HG03565 (cell line): ENCODE measurements at regions not wholly inside any gene's neighbourhood (a gene's known extent, or its start where the extent isn't known, plus 50 kb on each side); places are given as distances from the start of the nearest gene placed in this dataset.

Experiments
- ATAC-seq: cut with Tn5 transposase; IDR thresholded peaks from one replicate; pipeline ENCODE4 v1.9.1; 2021; ENCODE audit warnings: mild to moderate bottlenecking, moderate library complexity; ENCODE audit not compliant: unreplicated experiment

DNA sequence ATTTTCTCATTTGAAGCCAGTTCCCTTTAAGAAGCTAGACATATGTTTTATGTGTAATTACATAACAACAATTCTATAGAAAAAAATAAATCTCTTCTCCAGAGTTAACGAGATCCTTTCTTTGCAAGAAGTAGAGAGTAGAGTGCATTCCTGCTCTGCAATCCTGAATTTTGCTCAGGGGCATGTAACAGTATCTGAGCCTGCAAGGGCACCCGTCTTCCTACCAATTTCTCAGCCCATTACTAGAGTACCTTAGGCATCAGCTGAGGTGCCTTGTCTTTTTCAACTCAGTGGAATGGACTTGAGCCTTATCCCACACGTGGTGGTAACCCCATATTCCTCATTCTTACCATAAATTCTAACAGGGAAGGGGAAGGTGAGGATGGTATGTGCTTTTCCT is 205.9 kb downstream of the IKZF2 start:
- ATAC-seq: no peak

DNA sequence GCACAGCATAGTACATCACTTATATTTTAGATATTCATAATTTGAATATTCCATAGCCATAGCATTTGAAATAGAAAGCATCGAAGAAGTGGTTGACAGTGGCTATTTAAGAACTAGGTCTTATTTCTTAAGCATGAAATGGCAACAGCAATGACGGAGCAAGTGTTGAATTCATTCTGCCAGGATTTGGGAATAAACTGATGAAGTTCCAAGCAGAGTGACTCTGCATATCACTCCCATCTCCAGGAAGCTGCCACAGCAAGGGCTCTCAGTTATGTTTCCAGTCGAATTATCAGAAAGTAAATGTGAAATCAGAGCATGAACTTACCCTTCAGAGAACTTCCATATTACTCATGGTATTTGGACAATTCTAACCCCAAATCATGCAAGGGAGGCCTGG is 208.1 kb downstream of the IKZF2 start:
- ATAC-seq: no peak

DNA sequence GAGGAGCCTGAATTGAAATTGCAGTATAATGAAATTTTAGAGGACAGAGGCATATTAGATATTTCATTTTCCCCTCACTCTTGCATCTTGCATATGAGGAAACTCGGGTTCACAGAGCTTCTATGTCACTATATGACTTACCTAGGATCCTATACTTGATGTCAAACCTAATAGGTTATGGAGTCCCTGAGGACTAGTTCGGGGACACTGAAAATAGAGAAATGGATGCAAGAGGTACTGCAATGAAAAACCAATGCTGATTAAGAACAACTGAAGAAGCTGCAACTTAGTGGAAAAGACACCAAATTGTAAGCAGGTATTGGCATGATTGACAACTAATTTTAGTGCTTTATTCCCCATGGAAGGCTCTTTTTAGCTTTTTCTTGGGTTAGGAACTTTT is 210.1 kb downstream of the IKZF2 start:
- ATAC-seq: no peak

DNA sequence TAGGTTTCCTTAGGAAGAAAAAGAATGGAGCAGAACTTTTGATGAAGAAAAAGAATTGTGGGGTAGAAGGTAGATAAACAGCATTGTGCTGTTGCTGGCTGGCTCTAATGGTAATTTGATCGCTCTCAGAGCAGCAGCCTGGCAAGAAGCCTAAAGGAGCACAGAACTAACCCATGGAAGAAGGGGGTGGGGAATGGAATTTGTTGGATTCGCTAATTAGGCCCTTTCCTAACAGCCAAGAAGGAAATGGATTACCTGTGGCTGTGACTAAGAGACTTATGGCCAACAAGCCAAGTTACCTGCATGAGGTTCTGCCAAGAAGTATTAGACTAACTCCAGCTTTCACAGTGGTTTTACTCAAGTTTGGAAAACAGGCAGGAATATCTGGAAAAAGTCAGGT is 210.6 kb downstream of the IKZF2 start:
- no peak for ATAC-seq

DNA sequence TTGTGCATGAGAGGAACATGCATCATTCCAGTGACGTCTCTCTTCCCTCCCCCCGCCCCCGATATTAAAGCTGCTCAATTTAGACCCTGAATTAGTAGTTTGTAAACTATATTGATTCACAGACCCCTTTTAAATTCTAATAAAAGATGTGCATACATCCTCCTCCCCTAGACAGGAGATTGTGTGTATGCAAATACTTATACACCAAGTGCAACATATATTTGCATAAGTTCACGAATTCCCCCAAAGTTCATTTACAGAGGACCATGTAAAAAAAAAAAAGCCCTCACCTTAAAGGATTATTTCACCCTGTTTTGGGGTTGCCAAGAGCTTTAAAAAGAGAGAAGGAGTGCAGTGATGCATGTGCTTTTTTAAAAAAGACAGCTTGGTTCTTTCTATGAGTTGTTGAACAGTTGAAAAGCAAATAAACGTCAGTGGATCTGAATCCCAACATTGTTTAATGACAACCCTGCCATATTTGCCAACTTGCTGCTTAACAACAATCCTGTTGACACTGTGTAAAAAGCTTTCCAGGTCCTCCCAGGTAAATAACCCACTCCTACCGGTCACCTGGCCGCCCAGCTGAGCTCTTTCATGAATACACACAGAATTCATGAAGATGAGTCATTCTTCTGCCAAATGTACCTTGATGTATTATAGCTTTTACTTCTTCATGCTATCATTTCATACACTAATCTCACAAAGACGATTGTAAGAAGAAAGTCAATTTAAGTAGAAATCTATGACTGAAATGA is 211.5 kb downstream of the IKZF2 start:
- no peak for ATAC-seq

DNA sequence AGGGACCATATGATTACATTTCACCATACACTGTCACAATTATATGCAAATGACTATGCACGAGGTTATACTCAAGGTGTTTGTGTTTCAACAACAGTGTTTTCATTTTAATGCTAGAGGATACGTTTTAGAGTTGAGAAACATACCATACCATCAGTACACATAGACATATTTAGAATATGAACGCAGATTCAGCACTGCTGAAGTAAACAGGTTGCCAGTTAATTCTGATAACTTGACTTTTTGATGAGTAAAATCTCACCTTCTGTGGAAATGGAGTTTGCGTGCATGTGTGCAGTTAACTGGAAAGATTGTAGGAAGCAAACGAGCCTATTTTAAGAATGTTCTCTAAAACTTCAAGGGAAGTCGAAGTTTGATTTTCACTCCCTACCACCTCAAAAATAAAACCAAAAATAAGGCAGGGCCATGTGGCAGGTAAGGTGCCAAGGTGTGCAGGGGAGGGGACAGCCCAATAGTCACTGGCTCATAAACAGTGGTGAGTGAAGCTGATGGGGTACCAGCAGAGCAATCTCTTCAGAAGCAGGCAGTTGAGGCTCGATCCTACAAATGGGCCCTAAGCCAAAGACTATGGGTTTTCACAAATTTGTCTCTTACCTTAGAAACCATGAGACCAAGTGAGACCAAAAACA is 213.1 kb downstream of the IKZF2 start:
- no peak for ATAC-seq

DNA sequence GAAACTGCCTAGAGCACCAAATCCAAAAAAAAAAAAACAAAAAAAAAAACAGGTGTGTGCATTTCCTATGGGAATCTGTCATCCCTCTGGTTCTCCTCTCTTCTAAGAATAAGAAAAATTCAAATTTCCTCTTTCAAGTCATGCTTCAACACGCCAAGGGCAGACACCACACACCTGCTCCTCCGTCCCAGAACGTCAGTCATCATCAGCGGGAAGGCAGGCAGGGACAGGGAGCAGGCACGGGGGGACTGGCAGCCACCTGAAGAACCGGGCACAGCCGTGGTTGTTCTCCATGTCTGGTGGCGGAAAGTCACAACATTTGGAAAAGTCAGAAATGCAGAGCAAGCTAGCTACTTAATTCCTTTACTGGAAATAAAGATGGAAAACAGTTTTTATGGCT is 214.8 kb downstream of the IKZF2 start:
- no peak for ATAC-seq

DNA sequence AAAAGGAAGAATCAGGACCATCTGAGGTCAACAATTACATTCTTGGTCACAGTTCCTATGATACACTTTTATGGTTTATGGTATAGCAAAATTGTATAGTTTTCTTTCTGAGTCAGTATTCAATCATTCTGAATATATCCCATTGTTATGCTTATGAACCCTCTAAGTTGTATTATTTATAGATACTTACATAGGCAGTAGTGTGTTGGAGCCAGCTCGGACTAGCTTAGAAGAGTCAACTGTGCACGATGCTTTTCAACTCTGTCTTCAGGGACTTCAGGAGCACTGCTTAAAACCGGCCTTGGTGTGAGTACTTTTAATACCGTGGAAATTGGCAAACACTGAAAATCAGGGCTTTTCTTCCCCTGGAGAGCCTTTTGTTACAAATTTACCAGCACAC is 215.7 kb downstream of the IKZF2 start:
- no peak for ATAC-seq

DNA sequence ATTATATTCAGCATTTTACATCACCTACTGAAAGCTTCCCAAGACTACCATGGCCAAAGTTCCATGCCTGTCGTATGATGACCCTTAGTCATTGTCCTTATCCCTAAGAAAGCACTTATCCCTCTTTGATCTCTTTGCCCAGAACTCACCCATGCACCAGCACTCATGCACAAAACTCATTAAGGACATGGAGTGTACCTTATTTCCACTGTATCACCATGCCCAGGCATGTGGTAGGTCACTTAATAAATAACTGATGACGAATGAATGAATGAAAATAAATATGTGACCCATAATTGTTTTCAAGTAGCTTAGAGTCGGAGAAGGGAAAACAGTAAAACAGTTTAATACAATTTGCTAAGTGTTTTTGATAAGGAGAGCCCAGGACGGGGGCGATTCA is 220.1 kb downstream of the IKZF2 start:
- ATAC-seq: no peak

DNA sequence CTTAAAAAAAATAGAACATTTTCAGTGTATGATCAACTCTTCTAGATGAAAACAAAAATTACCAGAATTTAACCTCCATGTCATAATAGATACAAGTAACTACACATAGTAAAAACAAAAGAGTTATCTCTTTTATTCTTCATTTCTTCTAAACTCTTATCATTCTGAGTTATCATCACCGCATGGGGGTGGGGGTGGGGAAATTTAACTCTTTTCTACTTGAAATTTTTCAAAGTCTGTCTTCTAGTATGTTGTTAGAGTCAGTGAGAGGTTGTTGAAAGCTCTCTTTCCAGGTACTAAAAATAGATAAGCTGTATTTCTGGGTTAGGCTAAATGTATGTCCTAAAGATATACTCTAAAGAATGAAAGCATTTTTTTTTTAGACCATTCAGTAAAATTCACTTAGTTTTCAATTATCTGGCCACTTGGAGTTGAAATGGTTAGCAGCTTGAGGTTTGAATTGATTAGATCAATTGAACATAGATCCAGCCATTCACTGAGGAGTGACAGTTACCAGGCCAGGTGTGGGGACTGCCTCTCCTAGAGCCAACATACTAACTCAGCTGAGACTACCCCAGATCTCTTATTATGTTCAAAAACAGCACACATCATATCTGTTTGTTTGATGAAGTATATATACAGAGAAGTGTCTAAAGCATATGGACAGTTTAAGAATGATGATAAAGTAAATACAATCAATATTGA is 220.7 kb downstream of the IKZF2 start:
- ATAC-seq: no peak

DNA sequence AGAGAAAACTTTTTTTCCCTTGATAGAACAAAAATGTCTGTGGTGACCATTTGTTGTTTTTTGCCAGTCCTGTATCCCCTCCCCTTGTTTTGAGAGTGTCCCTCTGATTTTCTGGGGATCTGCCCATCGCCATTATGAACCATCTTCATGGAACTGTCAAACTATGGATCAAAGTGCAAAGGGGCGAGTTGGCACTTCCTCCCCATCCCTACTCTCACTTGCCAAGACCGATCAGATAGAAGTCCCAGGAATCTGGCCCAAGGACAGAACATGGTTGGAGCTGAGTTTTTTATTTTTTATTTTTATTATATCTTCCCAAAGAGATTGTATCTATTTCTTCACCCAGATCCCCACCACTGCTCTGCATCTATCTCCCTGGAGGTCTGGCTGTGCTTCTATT is 221.4 kb downstream of the IKZF2 start:
- no peak for ATAC-seq

DNA sequence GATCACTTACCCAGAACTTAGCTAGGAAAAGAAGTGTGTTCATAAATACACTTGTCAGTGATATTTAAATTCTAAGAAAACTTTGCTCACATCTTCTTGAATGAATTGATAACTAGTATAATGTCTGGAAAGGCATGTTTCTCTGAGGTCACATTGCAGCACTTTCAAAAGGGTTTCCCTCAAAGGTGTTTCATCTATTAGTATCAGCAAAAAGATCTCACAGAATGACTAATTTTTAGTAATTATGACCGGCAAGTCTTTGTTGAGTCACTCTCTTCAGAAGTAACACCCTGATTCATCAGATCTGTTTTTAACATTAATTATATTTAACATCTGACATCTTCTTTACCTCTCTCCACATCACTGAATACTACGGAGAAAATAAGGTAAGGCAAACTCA is 222.3 kb downstream of the IKZF2 start:
- peak; percentile 68 for ATAC-seq

DNA sequence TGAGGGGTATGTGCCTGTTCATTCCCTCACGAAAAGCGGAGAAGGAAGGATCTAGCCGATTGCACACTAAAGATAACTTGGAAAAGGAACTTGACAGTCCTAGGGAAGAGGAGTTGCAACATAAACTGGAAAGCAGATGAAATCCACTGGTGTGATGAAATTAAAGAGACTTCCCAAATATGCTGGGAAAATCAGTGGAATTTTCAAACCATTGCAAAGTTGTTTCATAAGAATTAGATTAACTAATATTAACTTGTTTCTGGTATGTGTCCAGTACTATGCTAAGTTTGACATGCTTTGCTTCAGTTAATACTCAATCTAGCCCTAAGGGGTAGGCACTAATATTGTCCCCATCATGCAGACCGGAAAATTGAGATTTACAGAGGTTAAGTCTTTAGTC is 222.7 kb downstream of the IKZF2 start:
- ATAC-seq: no peak

DNA sequence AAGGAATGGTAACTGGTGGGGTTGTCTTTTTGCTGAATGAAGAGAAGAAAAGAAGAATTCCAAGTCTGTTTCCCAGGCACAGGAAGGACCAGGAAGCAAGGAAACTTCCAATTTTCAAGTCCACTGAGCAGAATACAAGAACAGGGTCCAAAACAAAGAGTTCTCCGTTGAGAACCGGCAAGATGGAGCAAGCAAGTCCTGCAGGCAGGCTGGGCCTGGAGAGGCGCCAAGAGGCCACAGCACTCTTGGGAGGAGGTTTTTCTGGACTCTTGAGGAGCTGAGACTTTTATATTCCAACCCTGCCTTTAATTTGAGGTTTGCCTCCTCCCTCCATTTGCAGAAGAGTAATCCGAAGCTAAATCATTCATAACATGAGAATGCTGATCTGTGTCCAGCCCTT is 224.5 kb downstream of the IKZF2 start:
- no peak for ATAC-seq

DNA sequence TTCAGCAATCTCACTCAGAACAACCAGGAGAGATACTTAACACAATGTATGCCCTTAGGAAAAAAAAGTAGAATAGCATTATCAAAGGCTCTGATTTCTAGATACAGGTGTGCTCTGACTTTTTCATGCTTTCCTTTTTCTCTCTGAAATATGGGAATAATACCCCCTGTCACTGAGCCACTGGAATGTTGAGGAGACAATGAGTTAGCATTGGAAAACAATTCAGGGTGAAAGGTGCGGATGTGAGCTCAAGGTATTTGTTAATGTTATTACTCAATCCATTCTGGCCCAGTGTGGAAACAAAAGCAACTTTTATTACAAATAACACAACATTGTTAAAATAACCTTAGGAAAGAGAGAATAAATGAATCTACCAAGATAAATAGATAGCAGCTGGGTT is 228.0 kb downstream of the IKZF2 start:
- no peak for ATAC-seq

DNA sequence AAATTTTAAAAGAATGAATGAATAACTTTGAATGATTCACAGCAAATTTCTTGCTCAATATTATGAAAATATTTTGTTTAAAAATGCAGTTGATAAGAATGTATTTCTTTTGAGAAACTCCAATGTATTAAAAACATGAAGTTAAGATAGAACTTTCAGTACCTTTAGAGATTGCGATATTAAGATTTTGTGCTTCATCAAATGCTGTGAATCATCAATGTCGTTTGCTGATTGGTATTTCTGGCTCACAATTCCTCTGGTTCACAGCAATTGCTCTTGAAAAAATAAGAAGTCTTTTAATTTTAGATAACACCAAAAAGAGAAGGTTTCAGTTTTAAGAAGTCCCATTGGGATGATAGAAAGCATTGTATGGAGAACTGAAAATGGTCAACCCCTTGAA is 228.7 kb downstream of the IKZF2 start:
- no peak for ATAC-seq

DNA sequence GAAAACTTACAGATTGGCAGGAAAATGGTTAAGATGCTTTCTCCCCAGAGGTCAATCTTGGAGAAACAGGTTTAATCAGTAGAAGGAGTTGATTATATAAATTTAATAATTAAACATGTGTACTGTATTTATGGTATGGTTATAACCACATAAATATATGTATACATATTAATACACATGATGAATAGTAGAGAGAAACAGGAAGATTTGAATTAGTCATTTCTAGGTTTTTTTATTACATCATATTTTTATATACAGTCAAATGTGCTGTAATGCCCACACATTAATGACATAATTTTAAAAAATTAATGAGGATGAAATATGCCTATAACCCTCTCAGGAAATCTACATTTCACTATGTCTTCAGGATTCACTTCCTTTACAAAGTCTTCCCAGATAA is 229.7 kb downstream of the IKZF2 start:
- no peak for ATAC-seq

DNA sequence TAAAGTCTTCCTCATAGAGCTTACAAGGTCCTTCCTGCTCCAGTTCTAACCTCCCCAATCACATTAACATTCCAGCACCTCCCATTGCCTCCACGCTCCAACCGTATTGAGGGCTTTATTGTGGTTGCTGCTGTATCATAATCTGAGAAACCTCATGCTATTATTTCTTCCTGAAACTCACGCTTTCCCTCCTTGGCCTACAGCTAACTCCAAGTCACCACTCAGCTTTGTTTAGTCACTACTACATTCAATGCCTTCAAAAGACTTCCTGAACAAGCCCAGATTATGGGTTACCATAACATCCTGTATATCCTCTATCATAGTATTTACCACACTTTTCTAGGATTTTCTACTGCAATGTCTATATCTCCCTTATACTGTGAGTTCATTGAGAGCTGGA is 230.4 kb downstream of the IKZF2 start:
- ATAC-seq: no peak

DNA sequence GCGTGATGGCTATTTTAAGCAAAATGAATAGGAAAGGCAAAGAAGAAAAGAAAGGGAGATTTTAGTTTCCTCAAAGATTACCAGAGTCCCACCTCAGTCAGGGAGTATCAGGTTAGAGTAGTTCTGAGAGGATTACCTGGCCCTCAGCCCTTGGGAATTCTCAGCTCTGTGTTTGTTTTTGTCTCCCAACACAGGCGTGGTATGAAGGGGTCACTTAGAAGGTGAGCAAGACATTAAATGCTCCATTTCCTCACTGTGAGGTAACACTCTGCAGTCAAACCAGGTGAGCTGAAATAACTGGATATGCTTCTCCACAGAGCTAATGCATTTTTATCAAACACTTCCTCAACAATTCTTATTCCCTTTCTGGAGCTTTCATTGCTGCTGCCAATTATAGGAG is 232.2 kb downstream of the IKZF2 start:
- ATAC-seq: no peak

DNA sequence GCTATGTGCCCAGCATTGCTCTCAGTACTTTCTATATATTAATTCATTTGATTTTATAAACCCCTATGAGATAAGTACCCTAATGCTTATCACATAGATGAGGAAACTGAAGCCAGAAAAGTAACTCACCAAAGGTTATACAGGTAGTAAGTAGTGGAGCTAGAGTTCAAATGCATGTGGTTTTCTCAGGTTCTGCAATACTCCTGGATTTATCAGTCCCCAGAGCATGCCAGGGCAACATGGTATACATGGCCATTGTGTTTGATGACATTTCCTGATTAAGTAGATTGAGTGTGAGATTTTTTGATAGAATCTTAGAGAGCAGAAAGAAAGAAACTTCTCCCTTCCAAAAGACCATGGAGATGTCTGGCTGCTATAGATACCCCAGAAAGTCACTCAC is 233.1 kb downstream of the IKZF2 start:
- ATAC-seq: no peak

DNA sequence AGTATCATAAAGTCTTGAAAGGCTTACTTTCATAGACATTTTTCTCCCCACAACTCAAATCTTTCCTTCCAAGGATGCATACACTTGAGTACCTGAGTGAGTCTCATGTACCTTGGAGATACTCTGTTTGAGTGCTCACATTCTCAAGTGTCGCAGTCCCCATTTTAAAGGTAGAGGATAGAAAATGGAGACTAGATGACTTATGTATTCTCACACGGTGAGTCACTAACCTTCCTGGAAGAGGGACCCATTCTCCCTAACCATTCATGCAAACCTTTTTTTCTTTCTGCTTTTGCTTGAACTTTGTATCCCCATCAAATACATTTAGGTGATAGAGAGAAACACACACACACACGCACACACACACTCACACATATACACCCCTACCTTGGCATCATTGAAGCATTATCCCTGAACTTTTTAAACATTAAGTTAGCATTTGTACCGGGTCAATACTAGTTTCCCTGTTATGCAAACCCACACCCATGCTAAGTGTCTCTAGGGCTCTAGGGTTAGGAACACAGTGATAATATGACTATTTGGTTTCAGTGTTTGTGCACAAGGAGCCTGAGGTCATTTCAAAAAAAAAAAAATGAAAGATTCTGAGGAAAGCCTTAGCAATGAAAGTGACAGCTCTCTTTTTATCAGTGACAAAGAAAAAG is 236.2 kb downstream of the IKZF2 start:
- ATAC-seq: peak; percentile 65

DNA sequence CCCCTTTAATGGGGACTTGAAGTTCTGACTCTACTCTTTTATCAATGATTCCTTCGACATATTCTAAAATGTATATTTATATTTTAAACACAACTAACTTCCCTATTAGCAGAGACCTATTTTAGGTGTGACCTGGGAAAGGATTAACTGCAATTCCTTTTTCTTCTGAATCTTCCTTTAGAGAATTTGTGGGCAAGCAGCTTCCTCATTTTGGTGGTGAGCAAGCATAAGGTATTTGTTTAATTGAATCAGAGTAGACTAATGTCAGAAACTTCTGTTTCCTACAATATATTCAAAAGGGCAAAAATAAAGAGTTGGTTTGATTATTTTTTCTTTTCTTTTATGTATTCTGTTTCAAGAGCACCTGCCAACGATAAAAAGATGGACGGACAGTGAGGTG is 237.0 kb downstream of the IKZF2 start:
- no peak for ATAC-seq
